Thoracic aorta (tissue), 2 donors: ENCODE measurements at regions not wholly inside any gene's neighbourhood (a gene's known extent, or its start where the extent isn't known, plus 50 kb on each side); places are given as distances from the start of the nearest gene placed in this dataset.

Experiments
- ATAC-seq: fragments of 150-250 bp; one replicate; pipeline ENCODE4 v1.8.0; 2017; ENCODE audit warnings: low read depth; ENCODE audit not compliant: insufficient number of reproducible peaks, low FRiP score
- DNase-seq: peaks from one replicate; pipeline ENCODE4 v3.0.0-alpha.2; 2020; ENCODE audit warnings: low spot score
- H3K27ac ChIP-seq, 2 donors: fragments of 200-600 bp; sonication (generic); 1 replicate in 1 of 2; 2 replicates in 1 of 2; pipeline ENCODE4 v1.5.1; 2016; ENCODE audit warnings: mild to moderate bottlenecking in 2 of 2, moderate library complexity in 2 of 2
- H3K27me3 ChIP-seq: fragments of 200-600 bp; sonication (generic); replicated peaks from 2 replicates; pipeline ENCODE4 v1.6.0; 2016; ENCODE audit warnings: mild to moderate bottlenecking; ENCODE audit not compliant: insufficient read depth
- H3K36me3 ChIP-seq: fragments of 200-600 bp; sonication (generic); one replicate; pipeline ENCODE4 v1.5.1; 2016
- H3K4me1 ChIP-seq, 2 donors: fragments of 200-600 bp; sonication (generic); 1 replicate in 1 of 2; 2 replicates in 1 of 2; pipeline versions ENCODE4 v1.5.1 to v1.6.0; 2016; ENCODE audit warnings: low read depth in 2 of 2, mild to moderate bottlenecking in 1 of 2; ENCODE audit not compliant: control insufficient read depth in 1 of 2
- H3K4me3 ChIP-seq: fragments of 200-600 bp; sonication (generic); 2 replicates; pipeline ENCODE4 v1.5.1; 2016; ENCODE audit warnings: mild to moderate bottlenecking
- H3K9me3 ChIP-seq: fragments of 200-600 bp; sonication (generic); 2 replicates; pipeline ENCODE4 v1.5.1; 2016
- CTCF ChIP-seq: fragments of 200-600 bp; sonication (generic); IDR thresholded peaks from one replicate; pipeline ENCODE4 v1.5.1; 2019; ENCODE audit warnings: antibody characterized with exemption

- no peak overlapping the region for H3K27ac ChIP-seq
- no peak for TF ChIP-seq CTCF
- H3K4me3 ChIP-seq, result no peak overlapping the region
- DNase-seq (no peak), ATAC-seq (no peak)
- H3K4me1 ChIP-seq, result no peaks in the 10 kb centered on the region
- H3K36me3 ChIP-seq, result no peaks in the 10 kb centered on the region
- no peaks in the 10 kb centered on the region for H3K27me3 ChIP-seq
- H3K9me3 ChIP-seq, result no peaks in the 10 kb centered on the region
These were observed 122.2 kb upstream of the RCN1 start for GRCh38 chr11:31968461-31969358.

- Histone ChIP-seq H3K4me1 (no peaks in the 10 kb centered on the region), H3K36me3 (no peaks in the 10 kb centered on the region), H3K4me3 (no peak overlapping the region), H3K27me3 (no peaks in the 10 kb centered on the region), H3K27ac (no peak overlapping the region), H3K9me3 (no peaks in the 10 kb centered on the region)
- TF ChIP-seq CTCF, result no peak
- no peak for ATAC-seq
- no peak for DNase-seq
These were observed 123.3 kb upstream of the RCN1 start for GRCh38 chr11:31967404-31968130.

GRCh38 chr11:31966846-31967245, 124.0 kb upstream of the RCN1 start:
- no peak for ATAC-seq

GRCh38 chr11:31964181-31964580, 126.7 kb upstream of the RCN1 start:
- ATAC-seq (no peak), DNase-seq (no peak)
- Histone ChIP-seq H3K36me3 (no peaks in the 10 kb centered on the region), H3K27ac (no peak overlapping the region), H3K4me3 (no peak overlapping the region), H3K4me1 (no peaks in the 10 kb centered on the region), H3K27me3 (no peaks in the 10 kb centered on the region), H3K9me3 (no peaks in the 10 kb centered on the region)
- no peak for TF ChIP-seq CTCF

More at GRCh38 chr11:31966846-31967245, 124.0 kb upstream of the RCN1 start:
- no peaks in the 10 kb centered on the region for H3K36me3 ChIP-seq
- H3K4me1 ChIP-seq, result no peaks in the 10 kb centered on the region
- no peaks in the 10 kb centered on the region for H3K9me3 ChIP-seq
- no peaks in the 10 kb centered on the region for H3K27me3 ChIP-seq
- H3K27ac ChIP-seq, result no peak overlapping the region
- no peak for TF ChIP-seq CTCF
- DNase-seq, result no peak
- H3K4me3 ChIP-seq, result no peak overlapping the region

- no peak overlapping the region for H3K4me3 ChIP-seq
- TF ChIP-seq CTCF, result no peak
- H3K27ac ChIP-seq, result no peak overlapping the region
- ATAC-seq (no peak), DNase-seq (no peak)
- no peaks in the 10 kb centered on the region for H3K27me3 ChIP-seq
- no peaks in the 10 kb centered on the region for H3K36me3 ChIP-seq
- no peaks in the 10 kb centered on the region for H3K9me3 ChIP-seq
- no peaks in the 10 kb centered on the region for H3K4me1 ChIP-seq
These were observed 130.7 kb upstream of the RCN1 start for GRCh38 chr11:31960126-31960525.
